GM21423 (cell line): ENCODE measurements at regions not wholly inside any gene's neighbourhood (a gene's known extent, or its start where the extent isn't known, plus 50 kb on each side); places are given as distances from the start of the nearest gene placed in this dataset.
"Not testable (repeated sequence)": the region's sequence is repeated elsewhere in the genome, so short reads cannot be mapped to it uniquely, and the experiment has no call there.

Experiments
- ATAC-seq: cut with Tn5 transposase; IDR thresholded peaks from one replicate; pipeline ENCODE4 v1.9.1; 2021; ENCODE audit warnings: mild to moderate bottlenecking, moderate library complexity; ENCODE audit not compliant: unreplicated experiment

DNA sequence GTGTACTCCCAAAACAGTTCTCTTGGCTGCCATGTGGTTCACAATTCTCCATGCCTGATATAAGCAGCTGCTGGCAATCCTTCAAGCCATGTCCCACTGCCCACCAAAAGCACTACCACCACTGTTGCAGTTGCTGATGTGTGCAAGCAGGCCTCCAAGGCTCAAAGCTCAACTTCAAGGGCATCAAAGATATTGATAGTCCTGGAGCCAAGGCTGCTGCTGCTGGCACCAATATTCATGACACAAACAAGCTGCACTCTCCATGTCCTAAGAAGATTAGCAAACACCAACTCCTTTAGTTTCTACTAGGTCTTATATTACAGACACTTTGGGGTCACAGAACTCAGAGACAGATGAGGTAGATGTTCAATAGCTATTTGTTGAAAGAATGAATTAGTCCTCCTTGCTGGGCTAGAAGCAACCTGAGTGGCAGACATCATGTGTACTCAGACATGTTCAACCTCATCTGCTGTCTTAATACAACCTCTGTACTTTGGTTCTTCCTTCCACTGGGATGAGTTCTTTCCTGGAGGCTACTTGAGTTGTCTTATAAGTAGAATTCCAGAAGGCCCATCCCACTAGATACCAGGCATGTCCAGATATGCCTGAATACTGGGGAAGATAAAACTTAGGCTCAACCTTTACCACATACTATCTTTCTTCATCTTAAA lies 104.5 kb upstream of the UGP2 start:
- no peak for ATAC-seq

DNA sequence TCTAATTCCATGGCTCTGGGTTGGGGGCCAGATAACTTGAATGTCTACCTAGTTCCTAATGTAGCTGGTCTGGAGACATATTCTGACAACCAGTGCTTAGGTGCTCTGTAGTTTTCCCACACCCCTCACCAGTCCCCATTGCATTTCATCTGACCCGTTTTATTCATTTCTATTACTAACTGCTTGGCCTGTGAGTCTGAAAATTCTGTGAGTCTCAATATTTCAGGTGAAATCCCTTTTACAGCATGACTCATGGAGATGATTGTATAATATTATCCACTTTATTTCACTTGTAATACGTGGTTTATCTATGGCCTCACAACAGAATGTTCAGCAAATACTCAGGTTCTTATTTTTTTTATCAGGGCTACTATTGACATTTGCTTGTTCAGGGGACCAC lies 103.7 kb upstream of the UGP2 start:
- ATAC-seq = no peak

DNA sequence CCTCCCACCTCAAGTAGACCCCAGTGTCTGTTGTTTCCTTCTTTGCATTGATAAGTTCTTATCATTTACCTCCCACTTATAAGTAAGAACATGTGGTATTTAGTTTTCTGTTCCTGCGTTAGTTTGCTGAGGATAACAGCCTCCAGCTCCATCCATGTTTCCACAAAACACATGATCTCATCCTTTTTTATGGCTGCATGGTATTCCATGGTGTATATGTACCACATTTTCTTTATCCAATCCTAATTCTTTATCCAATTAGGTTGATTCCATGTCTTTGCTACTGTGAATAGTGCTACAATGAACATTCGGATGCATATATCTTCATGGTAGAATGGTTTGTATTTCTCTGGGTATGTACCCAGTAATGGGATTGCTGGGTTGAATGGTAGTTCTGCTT lies 102.5 kb upstream of the UGP2 start:
- not testable (repeated sequence) for ATAC-seq

- no peak for ATAC-seq
Measured at GRCh38 chr2:63740020-63740419, 101.7 kb upstream of the UGP2 start.

GRCh38 chr2:63740943-63741342 lies 100.8 kb upstream of the UGP2 start:
- no peak for ATAC-seq

GRCh38 chr2:63741884-63742579 lies 99.7 kb upstream of the UGP2 start:
- no peak for ATAC-seq

GRCh38 chr2:63742580-63742976 lies 99.1 kb upstream of the UGP2 start:
- ATAC-seq = no peak

DNA sequence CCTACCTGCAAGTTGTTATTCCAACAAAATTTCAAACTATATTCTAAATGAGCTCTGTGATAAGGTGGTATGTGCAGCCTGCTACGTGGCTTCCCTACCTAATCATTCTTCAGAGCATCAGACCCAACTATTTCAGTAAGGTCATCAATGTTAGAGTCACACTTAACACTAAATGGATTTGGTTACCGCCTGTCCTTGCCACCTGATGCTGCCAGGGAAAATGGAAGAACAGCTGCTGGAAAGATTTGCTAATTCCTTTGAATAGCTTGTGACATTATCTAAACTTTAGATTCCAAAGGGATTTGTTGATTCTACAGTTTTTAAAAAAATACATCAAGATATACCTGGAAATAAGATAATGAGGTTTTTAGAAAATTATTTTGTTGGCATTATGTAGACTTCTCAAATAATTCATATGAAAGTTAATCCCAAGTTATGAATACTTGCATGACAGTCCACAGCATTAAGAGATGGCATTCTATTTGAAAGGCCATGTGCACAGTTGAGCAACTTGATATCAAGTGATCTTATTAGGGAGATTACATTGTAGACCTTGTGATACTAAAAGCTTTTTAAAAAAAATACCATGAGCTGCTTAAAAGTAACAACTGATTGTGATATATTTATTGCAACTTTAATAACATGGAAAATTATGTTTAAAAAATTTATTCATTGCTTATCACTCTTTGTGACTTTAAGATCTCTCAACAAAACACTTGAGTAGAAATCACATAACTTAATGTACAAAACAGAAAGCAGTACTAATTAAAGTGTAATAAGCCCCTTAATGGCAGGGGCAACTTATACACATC lies 98.3 kb upstream of the UGP2 start:
- ATAC-seq = no peak

DNA sequence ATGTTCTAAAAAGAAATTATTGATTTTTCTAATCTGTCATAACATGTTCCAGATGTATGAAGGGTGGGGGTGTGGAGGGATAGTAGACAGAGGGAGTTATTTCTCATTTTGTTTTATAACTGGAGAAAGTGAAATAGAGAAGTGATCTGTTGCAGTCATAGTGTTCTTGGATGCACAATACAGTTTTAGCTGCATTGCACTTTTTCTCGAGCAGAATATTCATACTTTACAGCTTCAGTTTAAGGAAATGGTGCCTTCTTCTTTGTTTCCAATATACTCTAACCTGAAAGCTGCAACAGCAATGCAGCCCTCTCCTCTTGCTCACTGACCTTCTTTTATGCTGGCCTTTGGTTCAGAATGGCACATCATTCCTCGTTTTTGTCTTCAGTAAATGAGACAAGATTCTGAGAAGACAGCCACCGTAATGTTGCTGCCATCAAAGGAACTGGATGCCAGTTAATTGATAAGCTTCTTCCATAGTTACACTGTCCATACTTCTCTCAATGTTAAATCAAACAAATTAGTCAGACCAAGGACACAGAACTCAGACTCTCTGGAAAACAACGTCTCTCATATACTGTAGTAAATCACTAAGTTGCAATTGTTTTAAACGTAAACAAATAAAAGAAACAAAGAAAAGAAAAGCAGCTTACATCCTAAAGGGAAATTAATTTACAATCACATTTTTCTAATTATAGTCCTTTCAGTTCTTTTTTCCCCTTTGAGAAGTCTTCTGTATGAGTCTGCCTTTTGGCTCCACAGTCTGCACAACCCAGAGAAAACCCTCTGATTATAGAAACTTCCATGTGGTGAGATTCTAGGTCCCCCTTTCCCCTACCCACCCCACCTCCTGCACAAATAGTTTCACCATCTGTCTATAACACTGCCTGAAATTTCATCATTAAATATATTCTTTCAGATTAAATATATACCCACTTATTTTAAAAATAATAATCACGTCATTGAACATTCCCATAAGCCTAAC lies 97.4 kb upstream of the UGP2 start:
- ATAC-seq = no peak

DNA sequence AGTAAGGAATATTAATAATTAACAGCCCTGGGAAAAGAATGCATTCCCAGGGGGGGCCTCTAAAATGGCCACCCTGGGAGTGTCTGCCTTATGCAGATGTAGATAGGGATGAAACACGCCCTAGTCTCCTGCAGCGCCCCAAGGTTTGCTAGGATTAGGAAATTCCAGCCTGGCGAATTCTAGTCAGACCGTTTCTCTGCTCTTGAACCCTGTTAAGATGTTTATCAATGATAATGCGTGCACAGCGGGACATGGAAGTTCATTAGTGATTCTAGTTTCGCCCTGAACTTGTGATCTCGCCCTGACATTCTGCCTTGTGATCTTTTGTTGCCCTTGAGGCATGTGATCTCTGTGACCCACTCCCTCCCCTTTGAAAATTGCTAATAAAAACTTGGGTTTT lies 95.1 kb upstream of the UGP2 start:
- ATAC-seq = not testable (repeated sequence)

GRCh38 chr2:63751901-63752300 lies 89.8 kb upstream of the UGP2 start:
- no peak for ATAC-seq

- ATAC-seq = no peak
Measured at GRCh38 chr2:63755216-63755615, 86.5 kb upstream of the UGP2 start.

DNA sequence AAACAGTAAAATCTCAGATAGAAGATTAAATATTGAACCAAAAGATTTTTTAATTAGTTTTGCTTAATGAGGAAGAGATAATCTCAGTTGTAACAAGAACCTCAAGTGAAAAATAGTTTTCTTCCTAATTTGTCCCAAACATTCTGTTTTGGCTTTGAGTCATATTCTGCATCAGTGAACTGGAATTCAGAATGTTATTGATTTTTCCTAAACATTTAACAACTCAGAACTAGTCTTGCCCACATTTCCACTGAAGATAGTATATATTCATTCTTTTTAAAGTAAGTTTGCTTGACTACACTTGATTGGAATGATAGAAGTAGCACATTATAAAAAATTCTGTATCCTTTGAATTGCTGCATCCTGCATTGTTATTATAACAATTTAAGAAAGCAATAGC lies 85.7 kb upstream of the UGP2 start:
- no peak for ATAC-seq

DNA sequence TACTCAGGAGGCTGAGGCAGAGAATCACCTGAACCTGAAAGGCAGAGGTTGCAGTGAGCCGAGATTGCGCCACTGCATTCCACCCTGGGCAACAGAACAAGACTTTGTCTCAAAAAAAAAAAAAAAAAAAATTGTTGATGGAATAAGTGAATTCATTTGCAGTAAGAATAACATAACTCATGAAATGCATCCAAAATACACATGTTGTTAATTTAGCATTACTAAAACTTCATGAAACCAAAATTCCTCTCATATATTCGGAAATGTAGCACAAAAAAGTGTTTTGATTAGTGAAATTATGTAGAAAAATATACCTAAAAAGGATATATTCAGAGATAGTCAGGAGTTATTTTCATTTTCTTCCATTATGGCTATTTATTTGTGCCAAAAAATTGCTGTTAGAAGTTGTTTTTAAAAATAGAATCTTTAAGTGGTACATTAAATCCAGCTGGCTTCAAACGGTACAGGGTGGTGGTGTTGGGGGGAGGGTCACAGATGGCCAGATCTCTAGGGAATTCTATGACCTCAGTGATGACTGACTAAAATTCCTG lies 78.2 kb upstream of the UGP2 start:
- no peak for ATAC-seq

- no peak for ATAC-seq
Measured at GRCh38 chr2:63764630-63765029, 77.1 kb upstream of the UGP2 start.

GRCh38 chr2:63765117-63765516 lies 76.6 kb upstream of the UGP2 start:
- no peak for ATAC-seq

DNA sequence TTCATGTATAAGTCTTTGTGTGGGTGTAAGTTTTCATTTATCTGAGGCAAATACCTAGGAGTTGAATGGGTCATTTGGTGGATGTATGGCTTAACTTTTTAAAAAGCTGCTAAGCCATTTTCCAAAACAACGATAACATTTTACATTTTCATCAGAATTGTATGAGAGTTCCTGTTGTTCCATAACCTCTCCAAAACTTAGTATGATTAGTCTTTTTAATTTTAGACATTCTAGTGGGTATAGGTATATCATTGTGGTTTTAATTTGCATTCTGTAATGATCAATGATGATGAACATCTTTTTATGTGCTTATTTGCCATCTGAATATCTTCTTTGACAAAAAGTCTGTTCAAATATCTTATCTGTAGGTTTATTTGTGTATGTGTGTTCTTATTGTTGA lies 74.4 kb upstream of the UGP2 start:
- ATAC-seq = no peak

GRCh38 chr2:63768051-63768450 lies 73.6 kb upstream of the UGP2 start:
- ATAC-seq = no peak

GRCh38 chr2:63769915-63770314 lies 71.8 kb upstream of the UGP2 start:
- ATAC-seq = no peak

- ATAC-seq = no peak
Measured at GRCh38 chr2:63772061-63772460, 69.6 kb upstream of the UGP2 start.
